Neural cell (in vitro differentiated cells): ENCODE measurements at regions not wholly inside any gene's neighbourhood (a gene's known extent, or its start where the extent isn't known, plus 50 kb on each side); places are given as distances from the start of the nearest gene placed in this dataset.

Experiments used
- CTCF ChIP-seq: fragments of 450-650 bp; IDR thresholded peaks from 2 replicates; pipeline ENCODE4 v1.5.1; 2014; ENCODE audit warnings: antibody characterized with exemption, mild to moderate bottlenecking, moderate library complexity; ENCODE audit not compliant: poor library complexity, severe bottlenecking
- EP300 ChIP-seq: fragments of 450-650 bp; conservative IDR thresholded peaks from 2 replicates; pipeline ENCODE4 v1.6.1; 2014; ENCODE audit warnings: antibody characterized with exemption, mild to moderate bottlenecking, moderate library complexity; ENCODE audit not compliant: poor library complexity, severe bottlenecking
- EZH2 ChIP-seq: fragments of 200-600, 300-800 bp; shearing (Covaris generic), sonication (generic); IDR thresholded peaks from 2 replicates; pipeline ENCODE4 v1.6.1; 2014; ENCODE audit warnings: antibody characterized with exemption, low read length, borderline replicate concordance, mild to moderate bottlenecking; ENCODE audit not compliant: insufficient read depth, poor library complexity, severe bottlenecking
- MXI1 ChIP-seq: fragments of 450-650 bp; conservative IDR thresholded peaks from 2 replicates; pipeline ENCODE4 v1.6.1; 2014; ENCODE audit warnings: antibody characterized with exemption, mild to moderate bottlenecking; ENCODE audit not compliant: poor library complexity, severe bottlenecking
- POLR2AphosphoS5 ChIP-seq: IDR thresholded peaks from 2 replicates; pipeline ENCODE4 v1.6.1; 2012
- RAD21 ChIP-seq: fragments of 450-650 bp; conservative IDR thresholded peaks from 2 replicates; pipeline ENCODE4 v1.6.1; 2014; ENCODE audit warnings: antibody characterized with exemption, mild to moderate bottlenecking, moderate library complexity
- REST ChIP-seq: IDR thresholded peaks from 2 replicates; pipeline ENCODE4 v1.6.1; 2012; ENCODE audit warnings: borderline replicate concordance
- SMC3 ChIP-seq: fragments of 450-650 bp; conservative IDR thresholded peaks from 2 replicates; pipeline ENCODE4 v1.6.1; 2014; ENCODE audit warnings: antibody characterized with exemption, mild to moderate bottlenecking, moderate library complexity; ENCODE audit not compliant: poor library complexity
- TAF1 ChIP-seq: IDR thresholded peaks from 2 replicates; pipeline ENCODE4 v1.6.1; 2012; ENCODE audit warnings: low read depth

DNA sequence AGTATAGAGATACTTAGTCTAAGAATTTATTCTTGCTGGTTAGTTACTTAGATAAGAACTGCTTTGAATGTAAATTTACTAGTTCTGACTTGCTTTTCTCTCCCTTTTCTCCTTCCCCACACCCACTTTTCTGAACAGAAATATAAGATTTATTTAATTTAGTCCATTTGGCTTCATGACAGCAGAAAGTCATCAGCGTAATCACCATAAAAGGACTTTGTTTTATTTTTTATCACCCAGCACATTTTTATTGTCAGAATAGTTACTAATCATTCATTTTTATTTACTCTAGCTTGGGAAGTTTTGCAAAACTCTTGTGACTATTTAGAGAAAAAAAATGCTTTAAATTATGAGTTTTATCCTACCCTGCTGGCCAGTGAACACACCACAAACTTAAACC, 197.2 kb downstream of the CHRM3 start:
- no peak for TF ChIP-seq EP300
- no peak for TF ChIP-seq EZH2
- no peak for TF ChIP-seq RAD21
- TF ChIP-seq CTCF, result no peak
- no peak for TF ChIP-seq MXI1
- no peak for TF ChIP-seq POLR2AphosphoS5
- TF ChIP-seq TAF1, result no peak
- no peak for TF ChIP-seq SMC3
- TF ChIP-seq REST, result no peak
